Fibroblast of mammary gland (primary cell): ENCODE measurements at regions not wholly inside any gene's neighbourhood (a gene's known extent, or its start where the extent isn't known, plus 50 kb on each side); places are given as distances from the start of the nearest gene placed in this dataset.

Experiments
- DNase-seq: peaks from one replicate; pipeline ENCODE4 v3.0.0-alpha.2; 2010; ENCODE audit warnings: low read depth
- H3K4me3 ChIP-seq: 2 replicates; pipeline ENCODE4 v1.5.1; 2011; ENCODE audit warnings: low read depth, mild to moderate bottlenecking, low read length, moderate library complexity; ENCODE audit not compliant: control insufficient read depth
- TF ChIP-seq, protein P1 (sequence below): conservative IDR thresholded peaks from 2 replicates; pipeline ENCODE4 v1.5.1; 2011; ENCODE audit warnings: low read depth, low read length, inconsistent platforms; ENCODE audit not compliant: control insufficient read depth, insufficient read depth

DNA sequence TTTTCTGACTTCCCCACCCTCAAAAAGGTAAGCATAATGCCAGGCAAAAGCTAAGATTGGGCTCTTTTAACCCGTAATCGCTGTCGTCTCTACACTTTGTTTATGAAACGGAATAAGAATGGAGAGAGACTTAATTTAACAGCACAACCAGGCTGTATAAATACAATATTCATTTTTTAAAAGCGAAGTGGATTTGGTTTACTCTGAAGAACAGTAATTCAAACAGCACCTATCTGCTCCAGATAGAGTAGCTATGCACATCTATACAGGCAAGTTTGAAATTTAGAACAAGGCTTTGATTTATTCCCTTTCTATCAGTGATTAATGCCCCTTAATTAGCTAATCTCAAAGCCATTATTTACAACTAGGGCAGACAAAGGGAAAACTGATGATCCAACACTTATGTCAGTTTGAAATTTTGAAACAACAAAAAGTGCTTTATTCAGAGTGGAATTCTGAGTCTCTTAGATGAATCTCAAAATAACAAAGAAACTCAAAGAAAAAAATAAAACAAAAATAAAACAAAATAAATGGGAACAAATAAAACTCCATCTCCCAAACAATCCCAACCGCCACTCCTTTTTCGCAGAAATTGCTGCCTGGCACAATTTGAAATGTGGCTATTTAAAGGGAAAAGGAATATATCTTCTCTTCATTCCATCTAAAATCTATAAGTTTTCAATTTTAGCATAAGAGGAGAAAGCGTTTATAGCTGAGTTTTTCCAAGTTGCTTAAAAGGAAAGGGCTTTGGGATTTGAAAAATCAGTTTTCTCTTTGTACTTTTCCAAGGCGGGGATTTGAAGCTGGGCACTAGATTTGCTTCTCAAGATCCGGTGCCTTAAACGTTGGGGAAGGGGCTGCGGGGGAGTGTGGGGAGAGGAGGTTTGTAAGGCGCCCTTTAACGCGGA lies 298.6 kb downstream of the PARP8 start:
- TF ChIP-seq, protein P1, sequence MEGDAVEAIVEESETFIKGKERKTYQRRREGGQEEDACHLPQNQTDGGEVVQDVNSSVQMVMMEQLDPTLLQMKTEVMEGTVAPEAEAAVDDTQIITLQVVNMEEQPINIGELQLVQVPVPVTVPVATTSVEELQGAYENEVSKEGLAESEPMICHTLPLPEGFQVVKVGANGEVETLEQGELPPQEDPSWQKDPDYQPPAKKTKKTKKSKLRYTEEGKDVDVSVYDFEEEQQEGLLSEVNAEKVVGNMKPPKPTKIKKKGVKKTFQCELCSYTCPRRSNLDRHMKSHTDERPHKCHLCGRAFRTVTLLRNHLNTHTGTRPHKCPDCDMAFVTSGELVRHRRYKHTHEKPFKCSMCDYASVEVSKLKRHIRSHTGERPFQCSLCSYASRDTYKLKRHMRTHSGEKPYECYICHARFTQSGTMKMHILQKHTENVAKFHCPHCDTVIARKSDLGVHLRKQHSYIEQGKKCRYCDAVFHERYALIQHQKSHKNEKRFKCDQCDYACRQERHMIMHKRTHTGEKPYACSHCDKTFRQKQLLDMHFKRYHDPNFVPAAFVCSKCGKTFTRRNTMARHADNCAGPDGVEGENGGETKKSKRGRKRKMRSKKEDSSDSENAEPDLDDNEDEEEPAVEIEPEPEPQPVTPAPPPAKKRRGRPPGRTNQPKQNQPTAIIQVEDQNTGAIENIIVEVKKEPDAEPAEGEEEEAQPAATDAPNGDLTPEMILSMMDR = no peak
- DNase-seq = no peak
- no peak overlapping the region for H3K4me3 ChIP-seq

DNA sequence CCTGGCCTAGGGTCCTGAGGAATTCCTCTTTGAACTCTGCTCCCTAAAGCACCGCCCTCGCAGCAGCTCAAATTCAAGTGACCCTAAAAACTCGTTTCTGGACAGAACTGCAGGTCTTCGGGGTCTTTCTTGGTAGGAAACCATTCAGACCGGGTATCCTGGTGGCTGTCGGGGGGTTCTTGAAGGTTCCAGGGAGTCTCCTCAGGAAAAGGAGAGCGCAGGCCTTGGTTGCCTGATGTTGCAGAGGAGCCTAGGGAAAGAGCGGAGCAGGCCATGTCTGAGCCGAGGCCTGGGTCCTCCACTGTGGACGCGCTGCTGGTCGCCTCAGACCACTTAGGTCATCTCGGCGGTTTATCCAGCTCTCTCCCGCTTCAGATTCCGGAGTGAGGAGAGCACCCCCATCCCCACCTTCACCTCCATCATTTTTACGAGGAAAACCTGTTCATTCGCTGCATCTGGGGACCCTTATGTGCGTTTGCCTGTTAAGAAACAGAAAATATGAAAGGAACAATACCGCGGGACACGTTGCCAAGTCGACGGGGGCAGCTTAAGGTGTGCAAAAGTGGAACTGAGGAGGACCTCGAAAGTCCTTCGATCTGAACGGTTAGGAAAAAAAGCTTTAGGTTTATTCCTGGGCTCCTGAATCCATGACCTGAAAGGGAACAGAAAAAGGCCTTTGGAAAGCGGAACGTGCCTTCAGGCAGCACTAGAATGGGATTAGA lies 299.4 kb downstream of the PARP8 start:
- DNase-seq = no peak
- no peak overlapping the region for H3K4me3 ChIP-seq
- TF ChIP-seq, protein P1 = no peak

DNA sequence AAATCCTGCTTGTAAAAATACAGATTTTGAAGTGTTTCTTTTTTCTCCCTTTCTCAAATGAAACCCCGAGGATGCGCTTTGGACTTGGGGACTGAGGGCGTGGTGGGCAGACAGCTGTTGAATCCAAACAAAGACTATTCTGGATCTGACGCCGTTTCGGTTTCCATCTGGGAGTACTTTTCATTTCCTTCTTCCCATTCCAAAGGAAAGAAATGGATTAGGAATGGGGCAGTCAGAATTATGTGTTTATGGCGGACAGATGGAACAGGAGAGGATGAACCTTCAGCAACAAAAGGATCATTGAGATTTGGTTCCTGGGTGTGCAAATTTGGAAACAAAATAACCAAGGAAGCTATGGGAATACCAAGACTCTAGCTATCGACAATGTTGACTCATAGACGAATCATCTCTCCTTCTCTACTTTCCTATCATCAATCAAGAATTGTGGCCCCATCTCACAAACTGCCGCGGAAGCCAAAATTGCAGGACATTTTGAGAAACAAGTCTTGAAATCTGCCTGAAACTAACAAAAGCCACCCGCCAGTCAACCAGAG lies 300.6 kb downstream of the PARP8 start:
- TF ChIP-seq, protein P1 = no peak
- no peak for DNase-seq
- no peak overlapping the region for H3K4me3 ChIP-seq

DNA sequence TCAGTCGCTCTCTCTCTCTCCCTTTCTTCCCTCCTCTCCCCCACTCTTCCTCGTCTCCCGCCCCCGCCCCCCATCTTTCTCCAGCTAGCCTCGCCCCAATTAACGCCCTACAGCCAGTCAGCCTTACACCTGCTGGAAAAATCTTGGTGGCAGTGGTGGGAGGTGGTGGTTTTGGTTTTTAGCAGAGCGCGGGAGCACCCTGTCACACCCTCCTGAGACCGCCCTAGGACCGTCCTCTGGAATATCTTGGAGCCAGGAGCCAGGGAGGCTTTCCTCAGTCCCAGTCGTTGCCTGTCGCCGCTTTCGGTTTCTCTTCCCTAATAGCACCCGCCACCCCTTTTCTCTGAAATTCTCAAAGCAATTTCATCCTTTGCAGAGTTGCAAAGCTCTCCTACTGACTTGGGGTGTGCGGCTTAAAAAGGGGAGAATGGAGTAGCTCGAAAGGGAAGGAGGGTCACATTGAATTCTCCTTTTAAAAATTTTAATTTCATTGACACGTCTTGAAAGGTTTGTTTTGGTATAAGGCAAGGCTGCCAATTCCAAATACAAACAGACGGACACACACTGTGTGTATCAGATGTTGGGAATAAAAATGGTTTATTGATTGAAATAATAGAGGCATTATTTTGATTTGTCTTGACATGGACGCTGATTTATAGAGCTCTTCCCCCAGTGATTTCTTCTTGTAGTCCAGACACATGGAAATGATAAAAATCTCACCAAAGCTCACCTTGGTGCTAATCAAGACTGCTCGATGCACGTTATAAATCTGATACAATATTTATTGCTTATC lies 301.3 kb downstream of the PARP8 start:
- H3K4me3 ChIP-seq = no peak overlapping the region
- TF ChIP-seq, protein P1 = no peak
- no peak for DNase-seq

DNA sequence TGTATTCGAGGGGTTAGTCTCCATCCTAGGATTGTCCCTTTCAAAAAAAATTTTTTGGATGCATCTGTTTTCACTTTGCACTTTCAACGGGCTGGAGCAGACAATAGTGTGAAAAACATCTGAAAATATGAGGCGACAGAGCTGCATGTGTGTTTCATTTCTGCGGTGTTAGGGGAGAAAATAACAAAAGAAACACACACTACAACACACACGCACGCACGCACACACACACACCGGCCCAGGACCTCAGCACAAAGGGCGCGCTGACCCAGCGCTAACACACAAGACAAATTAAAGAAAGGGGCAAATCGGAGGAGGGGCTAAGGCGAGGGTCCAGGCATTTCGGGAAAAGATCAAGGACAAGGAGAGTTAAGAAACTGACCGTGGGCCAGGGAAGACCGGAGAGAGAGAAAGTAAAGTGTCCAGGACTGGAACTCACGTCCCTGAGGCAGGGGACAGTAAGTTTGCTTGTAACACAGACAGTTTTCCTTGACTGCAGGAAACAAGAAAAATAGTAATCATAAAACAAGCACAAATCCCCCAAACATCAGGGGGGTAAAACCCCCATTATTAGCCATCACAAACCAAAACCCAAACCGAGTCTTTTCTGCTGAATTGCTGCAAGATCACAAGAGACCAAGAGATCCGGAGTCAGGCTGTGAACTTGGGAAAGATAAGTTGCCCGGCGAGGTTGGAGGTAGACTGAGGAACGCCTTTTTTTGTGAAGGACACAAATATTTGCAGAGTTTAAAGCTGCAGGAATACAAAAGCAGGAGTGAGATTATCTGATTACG lies 302.1 kb downstream of the PARP8 start:
- no peak for DNase-seq
- no peak overlapping the region for H3K4me3 ChIP-seq

More for the DNA sequence above, 302.1 kb downstream of the PARP8 start:
- TF ChIP-seq, protein P1 = no peak
